PFSK-1 (cell line): ENCODE measurements at regions not wholly inside any gene's neighbourhood (a gene's known extent, or its start where the extent isn't known, plus 50 kb on each side); places are given as distances from the start of the nearest gene placed in this dataset.

Source experiments
- FOXP2 ChIP-seq: optimal IDR thresholded peaks from 2 replicates; pipeline ENCODE3; 2011; ENCODE audit warnings: borderline replicate concordance, control low read depth, inconsistent platforms; ENCODE audit not compliant: insufficient read depth; ENCODE audit errors: extremely low read length, extremely low read depth
- POLR2AphosphoS5 ChIP-seq: IDR thresholded peaks from 2 replicates; pipeline ENCODE4 v1.6.1; 2012; ENCODE audit warnings: low read depth, mild to moderate bottlenecking, control low read depth, low read length, moderate library complexity
- REST ChIP-seq, 2 experiments: IDR thresholded peaks; 2 replicates each; pipeline versions ENCODE4 v1.6.1 to v1.8.0; 2011 to 2012; ENCODE audit warnings: low read depth in 2 of 2, low read length in 2 of 2, control low read depth in 1 of 2, inconsistent platforms in 1 of 2, mild to moderate bottlenecking in 1 of 2, moderate library complexity in 1 of 2; ENCODE audit not compliant: insufficient read depth in 1 of 2
- SIN3A ChIP-seq: IDR thresholded peaks from 2 replicates; pipeline ENCODE4 v1.6.1; 2012; ENCODE audit warnings: mild to moderate bottlenecking, low read length, moderate library complexity, borderline replicate concordance; ENCODE audit not compliant: insufficient read depth
- TAF1 ChIP-seq: IDR thresholded peaks from 2 replicates; pipeline ENCODE4 v1.6.1; 2012; ENCODE audit warnings: low read length, control low read depth, borderline replicate concordance; ENCODE audit not compliant: insufficient read depth

- TF ChIP-seq FOXP2 (no peak), TAF1 (no peak), SIN3A (no peak), POLR2AphosphoS5 (no peak), REST (IDR thresholded peaks at IDR 0.05; ENCODE audit: insufficient read depth in 1 of 2, low read depth in 2 of 2, low read length in 2 of 2) (no peak)
These were observed 247.4 kb upstream of the IL12A start for GRCh38 chr3:159741281-159741680.

GRCh38 chr3:159748425-159748824 is 240.2 kb upstream of the IL12A start:
- no peak for TF ChIP-seq FOXP2

GRCh38 chr3:159749406-159749805 is 239.2 kb upstream of the IL12A start:
- TF ChIP-seq FOXP2: no peak
- no peak for TF ChIP-seq POLR2AphosphoS5
- no peak for TF ChIP-seq TAF1
- TF ChIP-seq REST (IDR thresholded peaks at IDR 0.05; ENCODE audit: insufficient read depth in 1 of 2, low read depth in 2 of 2, low read length in 2 of 2): no peak
- TF ChIP-seq SIN3A: no peak

GRCh38 chr3:159751146-159751545 is 237.5 kb upstream of the IL12A start:
- TF ChIP-seq SIN3A (no peak), POLR2AphosphoS5 (no peak), FOXP2 (no peak), TAF1 (no peak), REST (IDR thresholded peaks at IDR 0.05; ENCODE audit: insufficient read depth in 1 of 2, low read depth in 2 of 2, low read length in 2 of 2) (no peak)

GRCh38 chr3:159751752-159752151 is 236.9 kb upstream of the IL12A start:
- TF ChIP-seq FOXP2: no peak
- TF ChIP-seq POLR2AphosphoS5: no peak
- TF ChIP-seq TAF1: no peak

GRCh38 chr3:159757341-159758060 is 231.1 kb upstream of the IL12A start:
- TF ChIP-seq TAF1: no peak
- no peak for TF ChIP-seq POLR2AphosphoS5
- TF ChIP-seq REST (IDR thresholded peaks at IDR 0.05; ENCODE audit: insufficient read depth in 1 of 2, low read depth in 2 of 2, low read length in 2 of 2): no peak
- no peak for TF ChIP-seq FOXP2
- no peak for TF ChIP-seq SIN3A
